Fibroblast of lung (primary cell): ENCODE measurements at regions not wholly inside any gene's neighbourhood (a gene's known extent, or its start where the extent isn't known, plus 50 kb on each side); places are given as distances from the start of the nearest gene placed in this dataset.
A peak's percentile ranks its signal among the peaks of the same experiment; 100 is the strongest.

Experiments used
- DNase-seq, 2 donors: peaks; one replicate each; pipeline versions ENCODE4 v3.0.0 to v3.0.0-alpha.2; 2010; ENCODE audit warnings: low read depth in 2 of 2
- H2AFZ ChIP-seq: 2 replicates; pipeline ENCODE4 v1.5.1; 2012; ENCODE audit warnings: low read length, control low read depth, inconsistent platforms
- H3K27ac ChIP-seq: 2 replicates; pipeline ENCODE4 v1.5.1; 2011; ENCODE audit warnings: low read length, control low read depth; ENCODE audit not compliant: insufficient read depth
- H3K27me3 ChIP-seq: 2 replicates; pipeline ENCODE4 v1.5.1; 2011; ENCODE audit warnings: mild to moderate bottlenecking, low read length; ENCODE audit not compliant: control insufficient read depth, insufficient read depth
- H3K36me3 ChIP-seq: 2 replicates; pipeline ENCODE4 v1.5.1; 2011; ENCODE audit warnings: low read length; ENCODE audit not compliant: control insufficient read depth, insufficient read depth
- H3K4me1 ChIP-seq: 2 replicates; pipeline ENCODE4 v1.5.1; 2011; ENCODE audit warnings: low read length; ENCODE audit not compliant: control insufficient read depth, insufficient read depth; ENCODE audit errors: extremely low read depth
- H3K4me2 ChIP-seq: 2 replicates; pipeline ENCODE4 v1.5.1; 2011; ENCODE audit warnings: low read length, control low read depth; ENCODE audit not compliant: insufficient read depth; ENCODE audit errors: extremely low read depth
- H3K4me3 ChIP-seq, 4 experiments: fragments of 200-600 bp in 1 of 4; sonication (generic) in 1 of 4; replicated peaks in 1 of 4; 2 replicates each; pipeline ENCODE4 v1.5.1; 2011 to 2016; ENCODE audit warnings: low read length in 4 of 4, low read depth in 3 of 4, mild to moderate bottlenecking in 3 of 4, control low read depth in 2 of 4, inconsistent platforms in 1 of 4, mixed read lengths in 1 of 4; ENCODE audit not compliant: insufficient read depth in 1 of 4; ENCODE audit errors: control extremely low read depth in 1 of 4
- H3K79me2 ChIP-seq: 2 replicates; pipeline ENCODE4 v1.5.1; 2012; ENCODE audit warnings: mild to moderate bottlenecking, low read length, inconsistent platforms; ENCODE audit not compliant: control insufficient read depth, insufficient read depth
- H3K9ac ChIP-seq: 2 replicates; pipeline ENCODE4 v1.5.1; 2011; ENCODE audit warnings: mild to moderate bottlenecking, low read length, control low read depth; ENCODE audit not compliant: insufficient read depth
- H3K9me3 ChIP-seq: 2 replicates; pipeline ENCODE4 v1.5.1; 2012; ENCODE audit warnings: low read depth, low read length; ENCODE audit not compliant: control insufficient read depth, insufficient read depth
- H4K20me1 ChIP-seq: 2 replicates; pipeline ENCODE4 v1.5.1; 2011; ENCODE audit warnings: low read length; ENCODE audit not compliant: control insufficient read depth, insufficient read depth; ENCODE audit errors: extremely low read depth
- EZH2 ChIP-seq: IDR thresholded peaks from 2 replicates; pipeline ENCODE4 v1.5.1; 2012; ENCODE audit warnings: low read length, control low read depth, mild to moderate bottlenecking; ENCODE audit errors: missing control alignments
- TF ChIP-seq, protein P1 (sequence below), 2 donors: IDR thresholded peaks in 1 of 2; conservative IDR thresholded peaks in 1 of 2; 1 replicate in 1 of 2; 2 replicates in 1 of 2; pipeline ENCODE4 v1.5.1; 2011 to 2012; ENCODE audit warnings: low read length in 2 of 2, control low read depth in 1 of 2, inconsistent platforms in 1 of 2, low read depth in 1 of 2, mild to moderate bottlenecking in 1 of 2

- H3K4me3 ChIP-seq = no peak overlapping the region
- DNase-seq = no peak
- no peaks in the 10 kb centered on the region for H3K79me2 ChIP-seq
- H3K4me2 ChIP-seq = no peak overlapping the region
- TF ChIP-seq, protein P1, sequence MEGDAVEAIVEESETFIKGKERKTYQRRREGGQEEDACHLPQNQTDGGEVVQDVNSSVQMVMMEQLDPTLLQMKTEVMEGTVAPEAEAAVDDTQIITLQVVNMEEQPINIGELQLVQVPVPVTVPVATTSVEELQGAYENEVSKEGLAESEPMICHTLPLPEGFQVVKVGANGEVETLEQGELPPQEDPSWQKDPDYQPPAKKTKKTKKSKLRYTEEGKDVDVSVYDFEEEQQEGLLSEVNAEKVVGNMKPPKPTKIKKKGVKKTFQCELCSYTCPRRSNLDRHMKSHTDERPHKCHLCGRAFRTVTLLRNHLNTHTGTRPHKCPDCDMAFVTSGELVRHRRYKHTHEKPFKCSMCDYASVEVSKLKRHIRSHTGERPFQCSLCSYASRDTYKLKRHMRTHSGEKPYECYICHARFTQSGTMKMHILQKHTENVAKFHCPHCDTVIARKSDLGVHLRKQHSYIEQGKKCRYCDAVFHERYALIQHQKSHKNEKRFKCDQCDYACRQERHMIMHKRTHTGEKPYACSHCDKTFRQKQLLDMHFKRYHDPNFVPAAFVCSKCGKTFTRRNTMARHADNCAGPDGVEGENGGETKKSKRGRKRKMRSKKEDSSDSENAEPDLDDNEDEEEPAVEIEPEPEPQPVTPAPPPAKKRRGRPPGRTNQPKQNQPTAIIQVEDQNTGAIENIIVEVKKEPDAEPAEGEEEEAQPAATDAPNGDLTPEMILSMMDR (conservative IDR thresholded peaks at IDR 0.05 in 1 of 2, IDR thresholded peaks at IDR 0.05 in 1 of 2; ENCODE audit: low read depth in 1 of 2, low read length in 2 of 2) = no peak
- no peak for TF ChIP-seq EZH2
- H3K9me3 ChIP-seq = no peaks in the 10 kb centered on the region
- H4K20me1 ChIP-seq = no peaks in the 10 kb centered on the region
- H2AFZ ChIP-seq = no peak overlapping the region
- no peaks in the 10 kb centered on the region for H3K4me1 ChIP-seq
- H3K9ac ChIP-seq = no peak overlapping the region
- H3K27me3 ChIP-seq = peaks cover 2% of the 10 kb centered on the region
- H3K27ac ChIP-seq = no peak overlapping the region
- no peaks in the 10 kb centered on the region for H3K36me3 ChIP-seq
These were observed 120.7 kb downstream of the CTAGE1 start for GRCh38 chr18:22297008-22297407.

GRCh38 chr18:22296304-22296703 is 121.4 kb downstream of the CTAGE1 start:
- H3K36me3 ChIP-seq = no peaks in the 10 kb centered on the region

DNA sequence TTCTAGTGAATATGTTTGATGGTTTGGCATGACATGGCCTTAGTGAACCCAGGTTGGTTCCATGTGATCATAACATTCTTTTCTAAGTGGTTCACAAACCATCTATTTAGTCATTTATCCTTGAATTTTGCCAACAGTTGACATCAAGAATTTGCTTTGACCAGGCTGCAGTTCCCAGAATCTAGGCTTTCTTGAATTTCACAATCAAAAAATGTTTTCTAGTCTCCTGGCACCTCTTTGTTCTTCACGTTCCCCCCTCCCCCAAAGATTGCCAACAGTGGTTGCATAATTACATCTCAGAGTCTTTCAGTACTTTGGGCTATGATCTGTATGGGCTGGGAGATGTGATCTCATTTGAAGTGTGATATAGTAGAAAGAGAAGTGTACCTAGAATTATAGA is 124.0 kb downstream of the GATA6 start:
- TF ChIP-seq, protein P1 (conservative IDR thresholded peaks at IDR 0.05 in 1 of 2, IDR thresholded peaks at IDR 0.05 in 1 of 2; ENCODE audit: low read depth in 1 of 2, low read length in 2 of 2) = no peak
- TF ChIP-seq EZH2 = no peak
- peaks cover 2% of the 10 kb centered on the region for H3K27me3 ChIP-seq
- H2AFZ ChIP-seq = no peak overlapping the region
- no peaks in the 10 kb centered on the region for H3K4me1 ChIP-seq
- no peak overlapping the region for H3K9ac ChIP-seq
- H3K4me3 ChIP-seq = no peak overlapping the region
- H3K79me2 ChIP-seq = no peaks in the 10 kb centered on the region
- H3K27ac ChIP-seq = no peak overlapping the region
- DNase-seq = peak; percentile 38 to 63
- H3K9me3 ChIP-seq = no peaks in the 10 kb centered on the region
- no peak overlapping the region for H3K4me2 ChIP-seq
- H3K36me3 ChIP-seq = no peaks in the 10 kb centered on the region
- H4K20me1 ChIP-seq = no peaks in the 10 kb centered on the region

More at GRCh38 chr18:22296304-22296703, 121.4 kb downstream of the CTAGE1 start:
- H4K20me1 ChIP-seq = no peaks in the 10 kb centered on the region
- no peaks in the 10 kb centered on the region for H3K79me2 ChIP-seq
- no peaks in the 10 kb centered on the region for H3K9me3 ChIP-seq
- no peak overlapping the region for H3K27ac ChIP-seq
- H3K9ac ChIP-seq = no peak overlapping the region
- H2AFZ ChIP-seq = no peak overlapping the region
- no peak overlapping the region for H3K4me3 ChIP-seq
- no peak overlapping the region for H3K4me2 ChIP-seq
- H3K4me1 ChIP-seq = no peaks in the 10 kb centered on the region
- TF ChIP-seq, protein P1 (conservative IDR thresholded peaks at IDR 0.05 in 1 of 2, IDR thresholded peaks at IDR 0.05 in 1 of 2; ENCODE audit: low read depth in 1 of 2, low read length in 2 of 2) = no peak
- TF ChIP-seq EZH2 = no peak
- DNase-seq = no peak
- peaks cover 2% of the 10 kb centered on the region for H3K27me3 ChIP-seq
